T-helper 1 cell treated with Interleukin-12 subunit alpha and Interleukin-12 subunit beta and Interleukin-4 antibody, amounts not matched to agents 30 ng/mL and 1 ng/mL, for 36 hours (primary cell): ENCODE measurements at regions not wholly inside any gene's neighbourhood (a gene's known extent, or its start where the extent isn't known, plus 50 kb on each side); places are given as distances from the start of the nearest gene placed in this dataset.
"Not testable (repeated sequence)": the region's sequence is repeated elsewhere in the genome, so short reads cannot be mapped to it uniquely, and the experiment has no call there.

ENCODE experiments used
- intact Hi-C: fragments of 100-400 bp; cut with micrococcal nuclease; formaldehyde crosslinking; loops from one replicate; pipeline ENCODE4 v1.15.1; 2024

GRCh38 chr5:87650284-87650683 is 237.6 kb upstream of the CCNH start:
- intact Hi-C loops: no loop called here

- intact Hi-C loops: no loop called here
Measured at GRCh38 chr5:87649455-87649854, 236.7 kb upstream of the CCNH start.

GRCh38 chr5:87645224-87645623 is 232.5 kb upstream of the CCNH start:
- intact Hi-C loops: no loop called here

GRCh38 chr5:87640902-87641301 is 228.2 kb upstream of the CCNH start:
- intact Hi-C loops: no loop called here

- intact Hi-C loops: no loop called here
Measured at GRCh38 chr5:87627363-87627762, 214.6 kb upstream of the CCNH start.

GRCh38 chr5:87608385-87608784 is 195.7 kb upstream of the CCNH start:
- intact Hi-C loops: no loop called here

GRCh38 chr5:87605663-87606062 is 192.9 kb upstream of the CCNH start:
- intact Hi-C loops: no loop called here

- intact Hi-C loops: no loop called here
Measured at GRCh38 chr5:87599778-87600177, 187.0 kb upstream of the CCNH start.

GRCh38 chr5:87598460-87598859 is 185.7 kb upstream of the CCNH start:
- intact Hi-C loops: no loop called here

GRCh38 chr5:87594566-87594965 is 181.8 kb upstream of the CCNH start:
- intact Hi-C loops: no loop called here

- intact Hi-C loops: no loop called here
Measured at GRCh38 chr5:87589587-87589986, 176.9 kb upstream of the CCNH start.

GRCh38 chr5:87588316-87588715 is 175.6 kb upstream of the CCNH start:
- intact Hi-C loops: no loop called here

GRCh38 chr5:87583704-87584103 is 171.0 kb upstream of the CCNH start:
- intact Hi-C loops: not testable (repeated sequence)

GRCh38 chr5:87582149-87582548 is 169.4 kb upstream of the CCNH start:
- intact Hi-C loops: no loop called here

- intact Hi-C loops: no loop called here
Measured at GRCh38 chr5:87581661-87582060, 168.9 kb upstream of the CCNH start.

- intact Hi-C loops: no loop called here
Measured at GRCh38 chr5:87579678-87580077, 166.9 kb upstream of the CCNH start.

GRCh38 chr5:87576867-87577266 is 164.1 kb upstream of the CCNH start:
- intact Hi-C loops: no loop called here

GRCh38 chr5:87576306-87576705 is 163.6 kb upstream of the CCNH start:
- intact Hi-C loops: not testable (repeated sequence)

- intact Hi-C loops: no loop called here
Measured at GRCh38 chr5:87574106-87574505, 161.4 kb upstream of the CCNH start.

- intact Hi-C loops: loop anchor here (2.0 kb wide), 1 partner anchor 32 kb away; no protein-coding TSS in a partner anchor
Measured at GRCh38 chr5:87572611-87573010, 159.9 kb upstream of the CCNH start.

- intact Hi-C loops: loop anchor here (2.0 kb wide), 1 partner anchor 31 kb away; no protein-coding TSS in a partner anchor
Measured at GRCh38 chr5:87572090-87572489, 159.4 kb upstream of the CCNH start.

GRCh38 chr5:87570366-87570765 is 157.6 kb upstream of the CCNH start:
- intact Hi-C loops: no loop called here

- intact Hi-C loops: no loop called here
Measured at GRCh38 chr5:87562068-87562467, 149.3 kb upstream of the CCNH start.

GRCh38 chr5:87560528-87560927 is 147.8 kb upstream of the CCNH start:
- intact Hi-C loops: no loop called here
